ENCODE measurements at regions not wholly inside any gene's neighbourhood (a gene's known extent, or its start where the extent isn't known, plus 50 kb on each side); places are given as distances from the start of the nearest gene placed in this dataset.

GRCh38 chr2:128876986-128877983 is 558.6 kb upstream of the HS6ST1 start:
- DNase-seq (ENCODE audit: low spot score), result no peak

- no peak for DNase-seq (ENCODE audit: low spot score)
Measured at GRCh38 chr2:128879161-128879560, 560.5 kb upstream of the HS6ST1 start.

- DNase-seq (ENCODE audit: low spot score), result no peak
Measured at GRCh38 chr2:128894896-128895295, 576.2 kb upstream of the HS6ST1 start.

GRCh38 chr2:128901572-128902391 is 583.1 kb upstream of the HS6ST1 start:
- DNase-seq (ENCODE audit: low spot score), result no peak

- DNase-seq (ENCODE audit: low spot score), result no peak
Measured at GRCh38 chr2:128903637-128904036, 585.0 kb upstream of the HS6ST1 start.

- DNase-seq (ENCODE audit: low spot score), result no peak
Measured at GRCh38 chr2:128911276-128911675, 592.6 kb upstream of the HS6ST1 start.

GRCh38 chr2:128914320-128914719 is 595.7 kb upstream of the HS6ST1 start:
- DNase-seq (ENCODE audit: low spot score), result no peak

GRCh38 chr2:128921751-128922150 is 603.1 kb upstream of the HS6ST1 start:
- no peak for DNase-seq (ENCODE audit: low spot score)

GRCh38 chr2:128922154-128922553 is 603.5 kb upstream of the HS6ST1 start:
- DNase-seq (ENCODE audit: low spot score), result no peak

- no peak for DNase-seq (ENCODE audit: low spot score)
Measured at GRCh38 chr2:128925631-128926030, 607.0 kb upstream of the HS6ST1 start.

GRCh38 chr2:128930101-128930500 is 611.4 kb upstream of the HS6ST1 start:
- no peak for DNase-seq (ENCODE audit: low spot score)

- no peak for DNase-seq (ENCODE audit: low spot score)
Measured at GRCh38 chr2:128940378-128940777, 621.7 kb upstream of the HS6ST1 start.

- DNase-seq (ENCODE audit: low spot score), result no peak
Measured at GRCh38 chr2:128941751-128942150, 623.1 kb upstream of the HS6ST1 start.

GRCh38 chr2:128949360-128949759 is 630.7 kb upstream of the HS6ST1 start:
- no peak for DNase-seq (ENCODE audit: low spot score)

- DNase-seq (ENCODE audit: low spot score), result no peak
Measured at GRCh38 chr2:128950758-128951157, 632.1 kb upstream of the HS6ST1 start.

- DNase-seq (ENCODE audit: low spot score), result no peak
Measured at GRCh38 chr2:128958241-128958640, 639.6 kb upstream of the HS6ST1 start.

- DNase-seq (ENCODE audit: low spot score), result no peak
Measured at GRCh38 chr2:128967646-128968045, 649.0 kb upstream of the HS6ST1 start.

GRCh38 chr2:128969374-128969773 is 650.7 kb upstream of the HS6ST1 start:
- no peak for DNase-seq (ENCODE audit: low spot score)

GRCh38 chr2:128970332-128971116 is 651.9 kb upstream of the HS6ST1 start:
- DNase-seq (ENCODE audit: low spot score), result no peak

- DNase-seq (ENCODE audit: low spot score), result no peak
Measured at GRCh38 chr2:128973566-128973965, 654.9 kb upstream of the HS6ST1 start.

GRCh38 chr2:128978212-128978611 is 659.5 kb upstream of the HS6ST1 start:
- no peak for DNase-seq (ENCODE audit: low spot score)

GRCh38 chr2:128979182-128979581 is 660.5 kb upstream of the HS6ST1 start:
- no peak for DNase-seq (ENCODE audit: low spot score)

All from putamen (tissue), 1 donor.